HEK293T (cell line): ENCODE measurements at regions not wholly inside any gene's neighbourhood (a gene's known extent, or its start where the extent isn't known, plus 50 kb on each side); places are given as distances from the start of the nearest gene placed in this dataset.
"Not testable (repeated sequence)": the region's sequence is repeated elsewhere in the genome, so short reads cannot be mapped to it uniquely, and the experiment has no call there.

Experiments used
- CTCF ChIA-PET: fragments of 350-600 bp; formaldehyde crosslinking; extraction: SDS; loops from one replicate; lab custom pipeline; 2021; ENCODE audit warnings: antibody characterized with exemption, inconsistent platforms; lab: Yijun Ruan, JAX
- POLR2A ChIA-PET: fragments of 350-600 bp; formaldehyde crosslinking; extraction: SDS; loops from one replicate; lab custom pipeline; 2020; ENCODE audit warnings: antibody characterized with exemption, inconsistent platforms; lab: Yijun Ruan, JAX
- DNase-seq: peaks from one replicate; pipeline ENCODE4 v3.0.0; 2012; ENCODE audit warnings: mixed read lengths; ENCODE audit errors: extremely low spot score
- ARNT ChIP-seq: fragments of 450-650 bp; IDR thresholded peaks from 2 replicates; pipeline ENCODE4 v1.6.1; 2017; ENCODE audit warnings: mild to moderate bottlenecking
- BHLHE40 ChIP-seq: fragments of 450-650 bp; IDR thresholded peaks from 2 replicates; pipeline ENCODE4 v1.6.1; 2016; ENCODE audit warnings: mild to moderate bottlenecking, moderate library complexity, borderline replicate concordance
- CTBP1 ChIP-seq: fragments of 450-650 bp; IDR thresholded peaks from 2 replicates; pipeline ENCODE4 v1.6.1; 2016; ENCODE audit warnings: borderline replicate concordance
- ELF4 ChIP-seq: fragments of 450-650 bp; IDR thresholded peaks from 2 replicates; pipeline ENCODE4 v1.6.1; 2017; ENCODE audit warnings: antibody characterized with exemption
- FOXA1 ChIP-seq: fragments of 450-650 bp; IDR thresholded peaks from 2 replicates; pipeline ENCODE4 v1.6.1; 2016; ENCODE audit warnings: mild to moderate bottlenecking
- FOXK2 ChIP-seq: fragments of 450-650 bp; IDR thresholded peaks from 2 replicates; pipeline ENCODE4 v1.6.1; 2016; ENCODE audit warnings: mild to moderate bottlenecking
- FOXM1 ChIP-seq: fragments of 450-650 bp; IDR thresholded peaks from 2 replicates; pipeline ENCODE4 v1.6.1; 2017; ENCODE audit warnings: mild to moderate bottlenecking, borderline replicate concordance
- HDGF ChIP-seq: fragments of 450-650 bp; IDR thresholded peaks from 2 replicates; pipeline ENCODE4 v1.6.1; 2017; ENCODE audit warnings: antibody characterized with exemption, borderline replicate concordance
- L3MBTL2 ChIP-seq: fragments of 450-650 bp; conservative IDR thresholded peaks from 2 replicates; pipeline ENCODE4 v1.6.1; 2016; ENCODE audit warnings: mild to moderate bottlenecking
- LEF1 ChIP-seq: fragments of 450-650 bp; IDR thresholded peaks from 2 replicates; pipeline ENCODE4 v1.6.1; 2017; ENCODE audit warnings: mild to moderate bottlenecking, borderline replicate concordance
- NFRKB ChIP-seq: fragments of 450-650 bp; IDR thresholded peaks from 2 replicates; pipeline ENCODE4 v1.6.1; 2016; ENCODE audit warnings: mild to moderate bottlenecking, moderate library complexity
- SP1 ChIP-seq: fragments of 450-650 bp; IDR thresholded peaks from 2 replicates; pipeline ENCODE4 v1.6.1; 2017
- SUZ12 ChIP-seq: fragments of 450-650 bp; IDR thresholded peaks from 2 replicates; pipeline ENCODE4 v1.6.1; 2016; ENCODE audit warnings: mild to moderate bottlenecking
- TARDBP ChIP-seq: fragments of 450-650 bp; IDR thresholded peaks from 2 replicates; pipeline ENCODE4 v1.6.1; 2016
- ZNF384 ChIP-seq: fragments of 450-650 bp; IDR thresholded peaks from 2 replicates; pipeline ENCODE4 v1.6.1; 2016
- TF ChIP-seq, protein P1 (sequence below): fragments of 450-650 bp; IDR thresholded peaks from 2 replicates; pipeline ENCODE4 v1.6.1; 2016

DNA sequence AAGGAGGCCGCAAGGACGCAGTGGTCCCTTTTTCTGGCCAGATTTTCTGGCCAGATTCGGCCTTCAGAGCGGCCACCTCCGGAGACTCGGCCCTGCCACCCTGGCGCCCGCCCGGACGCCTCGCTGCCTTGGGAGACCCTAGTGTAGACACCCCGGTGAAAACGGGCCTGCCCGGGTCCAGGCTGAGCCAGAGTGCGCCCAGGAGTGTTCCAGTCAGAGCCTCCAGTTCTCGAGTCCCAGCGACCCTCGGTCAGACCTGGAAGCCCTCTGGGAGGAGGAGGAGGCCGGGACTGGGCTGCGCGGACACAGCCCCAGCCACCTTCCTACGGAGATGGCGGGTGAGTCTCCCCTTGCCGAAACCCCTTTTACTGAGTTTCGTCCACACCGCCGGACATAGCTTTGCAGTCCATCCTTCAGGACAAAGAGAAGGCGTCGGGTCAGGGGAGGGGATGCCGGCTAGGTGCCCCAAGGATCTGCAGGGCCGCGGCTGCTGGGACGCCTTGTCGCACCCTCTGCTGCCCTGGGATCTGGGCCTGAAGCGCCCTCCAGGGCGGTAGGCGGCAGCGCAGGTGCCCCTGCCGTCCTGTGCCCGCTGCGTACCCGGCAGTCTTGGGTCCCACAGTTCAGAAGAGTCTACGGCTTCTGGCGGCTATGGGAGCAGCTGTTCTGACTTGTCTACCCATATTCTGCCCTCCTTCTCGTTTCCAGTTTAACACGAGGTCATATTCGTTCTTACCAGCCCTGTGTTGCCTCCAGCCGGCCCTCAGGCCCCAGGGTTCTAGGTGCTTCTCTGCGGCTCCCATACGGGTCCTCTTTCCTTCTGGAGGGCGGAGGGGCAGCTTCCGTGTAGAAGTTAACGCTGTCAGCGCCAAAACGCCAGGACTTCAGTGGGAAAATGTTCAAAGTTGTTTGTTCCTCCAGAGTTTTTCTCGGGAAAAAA lies 1771.7 kb upstream of the CDH9 start:
- POLR2A ChIA-PET: no interaction called here
- DNase-seq: no peak
- no peak for TF ChIP-seq BHLHE40
- no peak for TF ChIP-seq TARDBP
- no peak for TF ChIP-seq FOXA1
- no peak for TF ChIP-seq FOXM1
- TF ChIP-seq NFRKB: no peak
- CTCF ChIA-PET: no interaction called here

DNA sequence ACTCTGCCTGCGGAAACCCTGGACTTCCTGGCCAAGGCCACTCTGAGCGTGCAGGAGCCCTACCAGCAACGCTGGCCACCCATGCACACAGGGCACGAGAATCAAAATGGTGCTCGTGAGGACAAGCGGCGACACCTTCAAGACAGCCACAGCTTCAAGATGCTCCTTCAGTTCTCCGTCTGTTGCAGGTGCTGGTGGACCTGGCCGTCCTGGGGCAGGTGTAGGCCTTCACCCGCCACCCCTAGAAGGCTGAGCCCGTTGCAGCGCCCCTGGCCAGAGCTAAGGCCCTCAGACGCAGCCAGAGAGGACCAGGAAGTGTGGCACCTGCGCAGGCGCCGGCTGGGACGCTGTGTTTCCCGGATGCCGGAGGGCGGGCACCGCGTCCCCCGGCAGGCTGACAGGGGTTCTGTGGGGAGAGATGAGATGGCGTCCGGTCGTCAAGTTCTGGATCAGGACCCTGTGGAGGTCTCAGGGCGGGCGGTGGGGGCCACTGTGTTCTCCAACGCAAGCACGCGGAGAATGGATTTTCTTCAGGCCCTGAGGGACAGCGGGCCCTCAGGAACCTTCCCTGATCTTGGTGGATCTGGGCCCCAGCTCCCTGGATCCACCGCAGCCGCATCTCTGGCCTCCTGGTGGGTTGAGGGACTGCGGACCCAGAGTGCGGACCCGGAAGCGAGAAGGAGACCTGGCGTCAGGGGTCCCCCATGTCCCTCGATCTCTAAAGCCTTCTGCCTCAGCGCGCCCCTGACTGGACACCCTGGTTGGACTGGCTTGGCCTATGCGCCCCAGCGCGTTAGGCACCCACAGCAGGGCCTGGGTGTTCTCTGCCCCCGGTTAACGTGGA lies 1770.8 kb upstream of the CDH9 start:
- TF ChIP-seq L3MBTL2 (no peak), HDGF (no peak), FOXA1 (no peak), ARNT (no peak), NFRKB (no peak), SUZ12 (no peak), CTBP1 (no peak), ZNF384 (no peak), FOXK2 (no peak), SP1 (no peak)
- TF ChIP-seq, protein P1, sequence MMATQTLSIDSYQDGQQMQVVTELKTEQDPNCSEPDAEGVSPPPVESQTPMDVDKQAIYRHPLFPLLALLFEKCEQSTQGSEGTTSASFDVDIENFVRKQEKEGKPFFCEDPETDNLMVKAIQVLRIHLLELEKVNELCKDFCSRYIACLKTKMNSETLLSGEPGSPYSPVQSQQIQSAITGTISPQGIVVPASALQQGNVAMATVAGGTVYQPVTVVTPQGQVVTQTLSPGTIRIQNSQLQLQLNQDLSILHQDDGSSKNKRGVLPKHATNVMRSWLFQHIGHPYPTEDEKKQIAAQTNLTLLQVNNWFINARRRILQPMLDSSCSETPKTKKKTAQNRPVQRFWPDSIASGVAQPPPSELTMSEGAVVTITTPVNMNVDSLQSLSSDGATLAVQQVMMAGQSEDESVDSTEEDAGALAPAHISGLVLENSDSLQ: no peak
- DNase-seq: no peak
- POLR2A ChIA-PET: no interaction called here
- CTCF ChIA-PET: no interaction called here

DNA sequence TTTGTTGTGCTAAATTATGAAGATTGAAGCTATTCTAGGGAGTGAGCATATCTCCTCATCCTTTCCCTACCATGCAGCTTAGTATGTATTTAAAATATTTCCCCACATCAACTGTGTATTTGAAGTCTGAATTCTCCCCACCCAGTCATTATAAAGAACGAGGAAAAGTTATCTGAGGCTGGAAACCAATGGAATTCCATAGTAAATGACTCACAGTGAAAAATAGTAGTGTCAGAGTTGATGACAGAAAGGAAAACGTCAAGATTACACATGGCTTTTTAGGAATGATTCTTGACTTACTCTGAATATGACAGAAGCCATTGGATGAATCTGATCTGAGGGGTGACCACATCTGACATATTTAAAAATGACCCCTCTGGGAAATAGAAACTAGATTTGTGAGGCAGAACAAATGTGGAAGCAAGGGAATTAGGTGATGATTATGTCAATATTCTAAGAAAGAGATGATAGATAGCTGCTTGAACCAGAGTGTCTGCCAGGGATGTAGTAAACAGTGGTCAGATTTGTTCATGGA lies 1768.9 kb upstream of the CDH9 start:
- DNase-seq: no peak
- TF ChIP-seq ELF4 (no peak), LEF1 (no peak), SP1 (no peak), HDGF (no peak), FOXA1 (no peak), ZNF384 (no peak), L3MBTL2 (no peak), FOXK2 (no peak), SUZ12 (no peak), ARNT (no peak), CTBP1 (no peak), TARDBP (no peak), NFRKB (no peak), FOXM1 (no peak), BHLHE40 (no peak)
- TF ChIP-seq, protein P1: no peak
- POLR2A ChIA-PET: no interaction called here
- CTCF ChIA-PET: no interaction called here

DNA sequence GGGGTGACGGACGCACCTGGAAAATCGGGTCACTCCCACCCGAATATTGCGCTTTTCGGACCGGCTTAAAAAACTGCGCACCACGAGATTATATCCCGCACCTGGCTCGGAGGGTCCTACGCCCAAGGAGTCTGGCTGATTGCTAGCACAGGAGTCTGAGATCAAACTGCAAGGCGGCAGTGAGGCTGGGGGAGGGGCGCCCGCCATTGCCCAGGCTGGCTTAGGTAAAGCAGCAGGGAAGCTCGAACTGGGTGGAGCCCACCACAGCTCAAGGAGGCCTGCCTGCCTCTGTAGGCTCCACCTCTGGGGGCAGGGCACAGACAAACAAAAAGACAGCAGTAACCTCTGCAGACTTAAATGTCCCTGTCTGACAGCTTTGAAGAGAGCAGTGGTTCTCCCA lies 1760.6 kb upstream of the CDH9 start:
- POLR2A ChIA-PET, DNase-seq, CTCF ChIA-PET: not testable (repeated sequence)

DNA sequence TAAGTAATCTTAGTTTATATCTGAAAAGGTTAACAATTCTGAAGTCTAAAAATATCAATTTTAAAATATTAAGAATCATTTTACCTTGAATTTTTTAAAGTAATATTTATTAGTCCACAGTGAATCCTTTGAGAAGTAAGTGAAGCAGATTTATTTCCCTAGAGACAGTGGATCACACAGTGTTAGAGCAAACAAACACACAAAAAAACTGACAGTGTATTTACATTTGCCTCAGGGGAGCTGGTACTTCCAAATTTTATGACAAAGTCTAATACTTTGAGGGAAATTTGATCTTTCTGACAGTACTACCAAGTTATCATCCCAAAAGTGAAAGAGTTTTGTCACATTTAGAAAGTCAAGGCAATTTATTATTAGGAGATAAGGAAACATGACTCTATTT lies 1750.6 kb upstream of the CDH9 start:
- TF ChIP-seq BHLHE40 (no peak), ZNF384 (no peak)
- DNase-seq: no peak
- ChIA-PET CTCF (no interaction called here), POLR2A (no interaction called here)

DNA sequence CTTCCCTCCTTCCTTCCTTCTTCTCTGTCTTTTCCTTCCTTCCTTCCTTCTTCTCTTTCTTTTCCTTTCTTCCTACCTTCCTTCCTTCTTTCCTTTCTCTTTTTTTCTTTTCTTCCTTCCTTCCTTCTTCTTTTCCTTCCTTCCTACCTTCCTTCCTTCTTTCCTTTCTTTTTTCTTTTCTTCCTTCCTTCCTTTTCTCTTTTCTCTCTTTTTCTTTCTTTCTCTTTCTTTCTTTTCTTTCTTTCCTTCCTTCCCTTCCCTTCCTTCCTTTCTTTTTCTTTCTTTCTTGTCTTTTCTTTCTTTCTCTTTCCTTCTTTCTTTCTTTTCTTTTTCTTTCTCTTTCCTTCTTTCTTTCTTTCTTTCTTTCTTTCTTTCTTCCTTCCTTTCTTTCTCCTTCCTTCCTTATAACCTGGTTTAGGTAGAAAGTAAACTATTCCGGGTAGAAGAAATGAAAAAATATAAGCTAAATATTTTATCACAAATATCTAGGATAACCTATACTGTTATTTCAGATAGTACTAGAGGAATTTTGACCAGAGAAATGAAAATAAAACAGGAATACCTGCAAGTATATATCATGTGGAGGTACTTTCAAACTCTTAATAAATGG lies 1741.8 kb upstream of the CDH9 start:
- DNase-seq: no peak
- POLR2A ChIA-PET: no interaction called here
- CTCF ChIA-PET: no interaction called here
- no peak for TF ChIP-seq NFRKB
- TF ChIP-seq ELF4: no peak
- no peak for TF ChIP-seq FOXK2
- TF ChIP-seq ZNF384: no peak
- no peak for TF ChIP-seq L3MBTL2
- no peak for TF ChIP-seq LEF1
- no peak for TF ChIP-seq FOXA1
- TF ChIP-seq CTBP1: no peak
- no peak for TF ChIP-seq ARNT
- TF ChIP-seq HDGF: no peak
- TF ChIP-seq FOXM1: no peak
- no peak for TF ChIP-seq TARDBP
